GM19023 (cell line): ENCODE measurements at regions not wholly inside any gene's neighbourhood (a gene's known extent, or its start where the extent isn't known, plus 50 kb on each side); places are given as distances from the start of the nearest gene placed in this dataset.
"Not testable (repeated sequence)": the region's sequence is repeated elsewhere in the genome, so short reads cannot be mapped to it uniquely, and the experiment has no call there.

ENCODE experiments used
- ATAC-seq: cut with Tn5 transposase; IDR thresholded peaks from one replicate; pipeline ENCODE4 v1.9.1; 2021; ENCODE audit warnings: mild to moderate bottlenecking, moderate library complexity; ENCODE audit not compliant: unreplicated experiment

- ATAC-seq, result no peak
Measured at GRCh38 chr3:66838704-66839103, 159.4 kb upstream of the KBTBD8 start.

- no peak for ATAC-seq
Measured at GRCh38 chr3:66839508-66839907, 158.6 kb upstream of the KBTBD8 start.

DNA sequence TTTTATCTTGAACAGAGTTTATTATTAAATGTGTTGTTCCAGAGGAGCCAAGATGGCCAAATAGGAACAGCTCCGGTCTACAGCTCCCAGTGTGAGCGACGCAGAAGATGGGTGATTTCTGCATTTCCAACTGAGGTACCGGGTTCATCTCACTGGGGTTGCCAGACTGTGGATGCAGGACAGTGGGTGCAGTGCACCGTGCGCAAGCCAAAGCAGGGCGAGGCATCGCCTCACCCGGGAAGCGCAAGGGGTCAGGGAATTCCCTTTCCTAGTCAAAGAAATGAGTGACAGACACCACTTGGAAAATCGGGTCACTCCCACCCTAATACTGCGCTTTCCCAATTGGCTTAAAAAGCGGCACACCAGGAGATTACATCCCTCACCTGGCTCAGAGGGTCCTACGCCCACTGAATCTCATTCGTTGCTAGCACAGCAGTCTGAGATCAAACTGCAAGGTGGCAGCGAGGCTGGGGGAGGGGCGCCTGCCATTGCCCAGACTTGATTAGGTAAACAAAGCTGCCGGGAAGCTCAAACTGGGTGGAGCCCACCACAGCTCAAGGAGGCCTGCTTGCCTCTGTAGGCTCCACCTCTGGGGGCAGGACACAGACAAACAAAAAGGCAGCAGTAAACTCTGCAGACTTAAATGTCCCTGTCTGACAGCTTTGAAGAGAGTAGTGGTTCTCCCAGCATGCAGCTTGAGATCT is 155.2 kb upstream of the KBTBD8 start:
- ATAC-seq, result not testable (repeated sequence)

GRCh38 chr3:66851894-66852613 is 146.1 kb upstream of the KBTBD8 start:
- ATAC-seq, result no peak

DNA sequence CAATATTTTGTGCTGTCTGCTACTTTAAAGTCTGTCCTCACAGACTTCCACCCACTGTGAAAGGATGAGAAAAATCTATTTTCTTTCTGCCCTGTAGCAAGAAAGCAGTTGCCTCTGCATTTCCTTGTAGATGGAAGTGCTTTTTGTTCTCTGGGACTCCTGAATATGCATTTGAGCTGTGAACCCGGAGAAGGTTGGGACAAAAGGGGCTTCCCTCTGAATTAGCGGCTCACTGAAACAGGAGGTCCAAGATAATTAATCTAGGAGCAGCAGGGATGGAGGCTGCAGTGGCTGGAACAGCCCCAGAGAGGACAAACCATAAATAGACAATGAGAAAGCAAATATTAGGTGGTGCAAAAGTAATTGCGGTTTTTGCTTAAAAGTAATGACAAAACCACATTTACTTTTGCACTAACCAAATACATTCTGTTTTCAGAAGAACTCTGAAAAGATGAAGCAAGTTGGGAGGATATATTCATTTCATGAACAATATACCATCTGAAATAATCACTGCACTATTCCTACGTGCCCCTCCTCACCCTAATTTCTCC is 143.4 kb upstream of the KBTBD8 start:
- ATAC-seq, result no peak

DNA sequence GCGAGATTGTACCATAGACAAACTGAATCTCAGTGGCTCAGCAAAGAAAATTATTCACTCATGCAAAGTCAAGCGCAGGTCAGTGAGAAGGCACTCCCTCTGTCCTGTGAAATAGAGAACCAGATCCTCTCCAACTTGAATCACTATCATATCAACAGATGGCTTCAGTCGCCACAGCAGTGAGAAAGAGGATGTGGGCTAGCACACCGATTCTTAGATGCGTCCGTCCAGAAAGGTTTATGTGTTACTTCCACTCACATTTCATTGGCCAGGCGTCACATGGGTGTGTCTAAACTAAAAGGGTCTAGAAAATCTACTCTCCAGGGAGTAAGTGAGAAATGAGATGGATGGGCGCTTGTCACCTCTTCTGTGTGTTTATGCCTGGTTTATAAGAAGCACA is 141.6 kb upstream of the KBTBD8 start:
- peak; percentile 88 for ATAC-seq

DNA sequence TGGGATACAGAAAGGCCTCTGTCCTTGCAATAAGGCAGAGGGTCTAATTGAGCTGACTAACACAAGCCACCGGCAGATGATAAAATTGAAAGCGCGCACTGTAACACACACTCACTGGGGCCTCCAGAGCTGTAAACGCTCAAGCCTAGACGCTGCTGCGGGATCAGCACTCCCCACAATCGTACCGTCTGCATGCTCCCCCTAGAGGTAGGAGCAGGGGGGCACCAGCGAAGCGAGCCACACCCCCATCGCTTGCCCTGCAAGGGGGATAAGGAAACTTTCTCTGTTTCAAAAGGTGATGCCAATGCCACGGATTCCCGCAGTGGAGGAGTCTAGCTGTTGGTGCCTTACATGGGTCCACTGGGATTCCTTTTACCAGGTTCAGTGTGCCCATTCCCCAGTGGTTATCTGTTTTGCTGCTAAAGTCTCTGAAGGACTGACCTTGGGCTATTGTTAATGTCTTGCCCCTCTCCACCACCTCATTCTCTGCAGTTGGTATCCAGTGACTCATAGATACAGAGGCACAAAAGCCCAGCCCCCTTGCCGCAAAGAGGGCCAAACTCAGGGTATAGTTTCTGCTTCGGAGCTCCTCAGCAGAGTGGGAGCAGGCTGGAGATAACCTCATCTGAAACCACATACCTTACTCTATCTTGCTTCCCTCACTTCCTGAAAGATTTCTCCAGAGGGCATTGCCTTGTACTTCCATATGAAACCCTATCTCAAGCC is 139.3 kb upstream of the KBTBD8 start:
- ATAC-seq, result no peak

- ATAC-seq, result no peak
Measured at GRCh38 chr3:66860771-66861170, 137.3 kb upstream of the KBTBD8 start.

DNA sequence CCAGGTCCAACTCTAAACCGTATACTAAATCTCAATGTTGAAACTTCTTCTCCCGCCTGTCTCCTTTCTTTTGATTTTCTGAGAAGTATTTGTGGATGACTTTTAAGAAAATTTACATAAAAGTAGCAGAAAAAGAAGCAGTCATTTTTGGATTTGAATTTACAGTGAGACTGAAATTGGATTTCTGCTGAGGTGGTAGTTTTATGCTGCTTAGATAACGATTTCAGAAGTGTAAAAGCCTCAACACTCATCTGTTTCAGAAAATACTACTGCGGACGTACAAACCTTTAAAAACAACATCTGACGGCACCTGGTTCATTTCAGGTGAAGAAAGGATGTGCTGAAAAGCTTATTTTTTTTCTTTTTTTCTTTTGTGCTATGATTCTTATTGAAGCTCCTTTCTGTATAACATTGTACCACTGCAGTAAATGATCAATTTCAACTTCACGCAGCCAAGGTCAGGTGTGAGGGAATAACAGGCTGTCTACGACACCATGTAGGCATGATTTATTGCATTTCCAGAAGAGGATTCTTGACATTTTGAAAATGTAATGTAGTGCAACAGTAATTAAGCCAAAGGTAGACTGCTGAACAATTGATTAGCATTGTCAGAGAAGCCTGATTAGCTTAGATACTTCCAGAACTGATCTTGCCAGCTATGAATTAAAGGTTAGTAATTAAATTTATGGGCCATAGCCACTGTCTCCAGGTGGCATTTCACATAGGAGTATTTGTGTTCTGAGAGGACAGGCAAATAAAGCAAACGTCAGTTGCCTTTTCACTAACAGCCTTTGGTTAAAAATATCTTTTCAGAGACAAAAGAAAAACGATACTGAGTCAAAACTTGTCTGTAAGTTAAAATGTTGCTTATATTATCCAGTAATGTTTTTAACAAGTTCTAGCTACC is 134.6 kb upstream of the KBTBD8 start:
- ATAC-seq, result no peak

GRCh38 chr3:66884659-66885058 is 113.4 kb upstream of the KBTBD8 start:
- ATAC-seq, result no peak

- ATAC-seq, result no peak
Measured at GRCh38 chr3:66885326-66886000, 112.6 kb upstream of the KBTBD8 start.

DNA sequence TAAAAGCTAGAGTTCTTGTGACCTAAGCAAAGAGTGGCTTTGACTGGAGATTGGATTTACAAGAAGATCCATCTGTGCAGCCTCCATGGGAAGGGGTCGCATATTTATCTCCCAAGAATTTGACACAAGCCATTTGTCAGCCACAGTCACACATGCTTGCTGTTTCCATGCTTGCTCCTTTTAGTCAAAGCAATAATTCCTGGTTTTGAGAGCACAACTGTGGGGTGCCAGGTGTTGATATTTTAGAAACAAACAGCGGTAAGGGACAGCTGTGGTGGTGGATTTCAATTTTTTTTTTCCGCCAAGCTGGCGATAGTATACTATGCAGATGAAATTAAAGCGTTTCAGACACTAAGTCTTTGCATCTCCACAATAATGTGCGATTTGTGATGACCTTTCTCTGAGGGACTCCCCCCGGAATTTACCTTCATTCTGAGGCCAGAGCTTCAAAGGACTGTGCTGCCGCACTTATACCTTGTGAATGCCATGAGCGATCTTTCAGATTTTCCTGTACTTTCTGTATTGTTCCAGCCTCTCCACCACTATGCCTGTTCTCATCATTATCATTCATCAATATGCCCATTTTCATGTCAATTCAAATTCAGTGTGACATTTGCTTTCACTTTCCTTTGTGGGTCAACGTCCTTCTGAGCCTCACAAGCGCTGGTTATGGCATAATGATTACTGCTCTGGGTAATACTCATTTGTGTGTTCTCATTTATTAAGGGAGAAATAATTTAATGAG is 108.2 kb upstream of the KBTBD8 start:
- no peak for ATAC-seq

DNA sequence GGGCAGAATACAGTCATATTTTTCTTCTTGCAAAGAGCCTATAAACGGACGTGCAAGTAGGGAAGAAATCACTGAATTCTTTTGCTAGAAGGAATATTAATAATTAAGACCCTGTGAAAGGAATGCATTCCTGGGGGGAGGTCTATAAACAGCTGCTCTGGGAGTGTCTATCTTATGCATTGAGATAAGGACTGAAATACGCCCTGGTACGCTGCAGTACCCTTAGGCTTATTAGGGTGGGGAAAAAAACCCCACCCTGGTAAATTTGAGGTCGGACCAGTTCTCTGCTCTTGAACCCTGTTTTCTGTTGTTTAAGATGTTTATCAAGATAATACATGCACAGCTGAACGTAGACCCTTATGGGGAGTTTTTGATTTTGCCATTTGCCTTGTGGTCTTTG is 100.0 kb upstream of the KBTBD8 start:
- ATAC-seq, result no peak

GRCh38 chr3:66904336-66904735 is 93.8 kb upstream of the KBTBD8 start:
- ATAC-seq, result no peak

- no peak for ATAC-seq
Measured at GRCh38 chr3:66904831-66905493, 93.1 kb upstream of the KBTBD8 start.

- no peak for ATAC-seq
Measured at GRCh38 chr3:66907136-66907535, 91.0 kb upstream of the KBTBD8 start.

DNA sequence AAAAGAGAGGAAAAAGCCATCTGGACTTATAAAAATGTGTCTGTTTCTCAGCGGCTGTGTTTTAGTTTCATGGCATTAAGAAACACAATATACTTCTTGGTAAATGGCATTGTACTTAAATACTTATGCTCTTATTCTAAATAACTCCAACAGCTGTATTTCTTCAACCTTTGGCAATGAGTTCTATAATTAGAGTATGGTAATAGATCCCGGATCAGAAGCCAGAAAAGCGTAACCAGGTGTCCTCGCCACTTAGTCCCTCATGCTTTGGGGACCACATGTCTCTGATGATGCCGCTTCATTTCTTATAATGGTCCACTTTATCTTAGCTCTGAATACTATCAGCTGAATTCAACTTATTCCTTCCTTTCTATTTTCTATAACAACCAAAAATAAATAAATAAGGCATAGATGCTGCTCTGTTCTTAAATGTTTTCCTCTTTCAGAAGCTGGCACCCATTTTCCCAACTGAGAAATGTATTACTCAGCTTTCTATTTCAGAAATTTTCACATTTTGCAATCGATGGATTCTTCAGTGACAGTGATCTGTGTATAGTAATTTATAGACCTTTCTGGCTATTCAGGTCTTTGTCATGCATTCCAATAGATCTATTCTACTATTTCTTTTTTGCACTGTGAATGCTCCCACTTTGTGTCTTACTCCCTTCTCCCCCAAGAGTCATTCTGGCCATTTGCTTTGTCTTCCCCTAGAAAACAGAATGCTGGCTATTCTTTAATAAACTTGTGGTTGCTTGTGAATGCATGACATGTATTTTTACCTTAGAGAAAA is 87.6 kb upstream of the KBTBD8 start:
- no peak for ATAC-seq

GRCh38 chr3:66912306-66912705 is 85.8 kb upstream of the KBTBD8 start:
- ATAC-seq, result no peak
